Neural cell (in vitro differentiated cells): ENCODE measurements at regions not wholly inside any gene's neighbourhood (a gene's known extent, or its start where the extent isn't known, plus 50 kb on each side); places are given as distances from the start of the nearest gene placed in this dataset.

Experiments
- H2AFZ ChIP-seq: fragments of 200-600, 300-800 bp; sonication (generic), shearing (Covaris generic); 2 replicates; pipeline ENCODE4 v1.6.0; 2014; ENCODE audit warnings: low read depth, mild to moderate bottlenecking, antibody characterized with exemption, low read length, moderate library complexity
- H3F3A ChIP-seq: fragments of 200-600 bp; shearing (Covaris generic); 2 replicates; pipeline ENCODE4 v1.6.1; 2016; ENCODE audit warnings: mild to moderate bottlenecking, moderate library complexity, mixed read lengths, antibody characterized with exemption, low read length; ENCODE audit not compliant: insufficient read depth, poor library complexity, severe bottlenecking
- H3K27ac ChIP-seq: fragments of 200-600, 300-800 bp; sonication (generic), shearing (Covaris generic); 2 replicates; pipeline ENCODE4 v1.5.1; 2014; ENCODE audit warnings: mild to moderate bottlenecking, low read length, moderate library complexity
- H3K27me3 ChIP-seq: fragments of 300-800, 200-600 bp; sonication (generic), shearing (Covaris generic); 2 replicates; pipeline ENCODE4 v1.6.0; 2014; ENCODE audit warnings: mild to moderate bottlenecking, low read depth, low read length, moderate library complexity; ENCODE audit not compliant: insufficient read depth
- H3K36me3 ChIP-seq: fragments of 300-800, 200-600 bp; sonication (generic), shearing (Covaris generic); 2 replicates; pipeline ENCODE4 v1.5.1; 2014; ENCODE audit warnings: mild to moderate bottlenecking, antibody characterized with exemption, low read length, moderate library complexity; ENCODE audit not compliant: insufficient read depth
- H3K4me2 ChIP-seq: fragments of 300-800, 200-600 bp; sonication (generic), shearing (Covaris generic); 2 replicates; pipeline ENCODE4 v1.6.0; 2014; ENCODE audit warnings: mild to moderate bottlenecking, low read length
- H3K4me3 ChIP-seq: fragments of 300-800, 200-600 bp; sonication (generic), shearing (Covaris generic); 2 replicates; pipeline ENCODE4 v1.5.1; 2014; ENCODE audit warnings: mild to moderate bottlenecking, low read length, moderate library complexity
- H3K79me2 ChIP-seq: fragments of 200-600 bp; shearing (Covaris generic); replicated peaks from 2 replicates; pipeline ENCODE4 v1.6.0; 2014; ENCODE audit warnings: mild to moderate bottlenecking, low read length, moderate library complexity; ENCODE audit not compliant: insufficient read depth
- H3K9ac ChIP-seq: fragments of 300-800, 200-600 bp; sonication (generic), shearing (Covaris generic); 2 replicates; pipeline ENCODE4 v1.6.1; 2016; ENCODE audit warnings: mild to moderate bottlenecking, low read length, mixed read lengths
- H3K9me2 ChIP-seq: fragments of 200-600 bp; shearing (Covaris generic); 2 replicates; pipeline ENCODE4 v1.6.1; 2016; ENCODE audit warnings: mild to moderate bottlenecking, low read length, mixed read lengths; ENCODE audit not compliant: insufficient read depth
- H3K9me3 ChIP-seq: fragments of 200-600, 300-800 bp; sonication (generic), shearing (Covaris generic); 2 replicates; pipeline ENCODE4 v1.6.1; 2016; ENCODE audit warnings: mild to moderate bottlenecking, mixed run types, low read length, moderate library complexity, mixed read lengths
- H4K20me1 ChIP-seq: fragments of 200-600 bp; shearing (Covaris generic); 2 replicates; pipeline ENCODE4 v1.6.1; 2016; ENCODE audit warnings: mild to moderate bottlenecking, mixed run types; ENCODE audit not compliant: insufficient read depth
- CTCF ChIP-seq: fragments of 450-650 bp; IDR thresholded peaks from 2 replicates; pipeline ENCODE4 v1.5.1; 2014; ENCODE audit warnings: antibody characterized with exemption, mild to moderate bottlenecking, moderate library complexity; ENCODE audit not compliant: poor library complexity, severe bottlenecking
- EP300 ChIP-seq: fragments of 450-650 bp; conservative IDR thresholded peaks from 2 replicates; pipeline ENCODE4 v1.6.1; 2014; ENCODE audit warnings: antibody characterized with exemption, mild to moderate bottlenecking, moderate library complexity; ENCODE audit not compliant: poor library complexity, severe bottlenecking
- EZH2 ChIP-seq: fragments of 200-600, 300-800 bp; shearing (Covaris generic), sonication (generic); IDR thresholded peaks from 2 replicates; pipeline ENCODE4 v1.6.1; 2014; ENCODE audit warnings: antibody characterized with exemption, low read length, borderline replicate concordance, mild to moderate bottlenecking; ENCODE audit not compliant: insufficient read depth, poor library complexity, severe bottlenecking
- MXI1 ChIP-seq: fragments of 450-650 bp; conservative IDR thresholded peaks from 2 replicates; pipeline ENCODE4 v1.6.1; 2014; ENCODE audit warnings: antibody characterized with exemption, mild to moderate bottlenecking; ENCODE audit not compliant: poor library complexity, severe bottlenecking
- POLR2AphosphoS5 ChIP-seq: IDR thresholded peaks from 2 replicates; pipeline ENCODE4 v1.6.1; 2012
- RAD21 ChIP-seq: fragments of 450-650 bp; conservative IDR thresholded peaks from 2 replicates; pipeline ENCODE4 v1.6.1; 2014; ENCODE audit warnings: antibody characterized with exemption, mild to moderate bottlenecking, moderate library complexity
- SMC3 ChIP-seq: fragments of 450-650 bp; conservative IDR thresholded peaks from 2 replicates; pipeline ENCODE4 v1.6.1; 2014; ENCODE audit warnings: antibody characterized with exemption, mild to moderate bottlenecking, moderate library complexity; ENCODE audit not compliant: poor library complexity
- TAF1 ChIP-seq: IDR thresholded peaks from 2 replicates; pipeline ENCODE4 v1.6.1; 2012; ENCODE audit warnings: low read depth
- TF ChIP-seq, protein P1 (sequence below): IDR thresholded peaks from 2 replicates; pipeline ENCODE4 v1.6.1; 2012; ENCODE audit warnings: borderline replicate concordance

- Histone ChIP-seq H3K27ac (no peak overlapping the region), H3K9ac (no peak overlapping the region), H3K9me2 (no peaks in the 10 kb centered on the region), H3K27me3 (no peaks in the 10 kb centered on the region), H3K79me2 (no peaks in the 10 kb centered on the region), H3K36me3 (no peaks in the 10 kb centered on the region), H3K4me2 (no peak overlapping the region), H3K4me3 (no peak overlapping the region), H2AFZ (no peak overlapping the region), H3F3A (no peaks in the 10 kb centered on the region), H4K20me1 (no peaks in the 10 kb centered on the region), H3K9me3 (no peaks in the 10 kb centered on the region)
- TF ChIP-seq CTCF (no peak), EZH2 (no peak), POLR2AphosphoS5 (no peak), TAF1 (no peak), RAD21 (no peak), MXI1 (no peak), EP300 (no peak), SMC3 (no peak)
- TF ChIP-seq, protein P1, sequence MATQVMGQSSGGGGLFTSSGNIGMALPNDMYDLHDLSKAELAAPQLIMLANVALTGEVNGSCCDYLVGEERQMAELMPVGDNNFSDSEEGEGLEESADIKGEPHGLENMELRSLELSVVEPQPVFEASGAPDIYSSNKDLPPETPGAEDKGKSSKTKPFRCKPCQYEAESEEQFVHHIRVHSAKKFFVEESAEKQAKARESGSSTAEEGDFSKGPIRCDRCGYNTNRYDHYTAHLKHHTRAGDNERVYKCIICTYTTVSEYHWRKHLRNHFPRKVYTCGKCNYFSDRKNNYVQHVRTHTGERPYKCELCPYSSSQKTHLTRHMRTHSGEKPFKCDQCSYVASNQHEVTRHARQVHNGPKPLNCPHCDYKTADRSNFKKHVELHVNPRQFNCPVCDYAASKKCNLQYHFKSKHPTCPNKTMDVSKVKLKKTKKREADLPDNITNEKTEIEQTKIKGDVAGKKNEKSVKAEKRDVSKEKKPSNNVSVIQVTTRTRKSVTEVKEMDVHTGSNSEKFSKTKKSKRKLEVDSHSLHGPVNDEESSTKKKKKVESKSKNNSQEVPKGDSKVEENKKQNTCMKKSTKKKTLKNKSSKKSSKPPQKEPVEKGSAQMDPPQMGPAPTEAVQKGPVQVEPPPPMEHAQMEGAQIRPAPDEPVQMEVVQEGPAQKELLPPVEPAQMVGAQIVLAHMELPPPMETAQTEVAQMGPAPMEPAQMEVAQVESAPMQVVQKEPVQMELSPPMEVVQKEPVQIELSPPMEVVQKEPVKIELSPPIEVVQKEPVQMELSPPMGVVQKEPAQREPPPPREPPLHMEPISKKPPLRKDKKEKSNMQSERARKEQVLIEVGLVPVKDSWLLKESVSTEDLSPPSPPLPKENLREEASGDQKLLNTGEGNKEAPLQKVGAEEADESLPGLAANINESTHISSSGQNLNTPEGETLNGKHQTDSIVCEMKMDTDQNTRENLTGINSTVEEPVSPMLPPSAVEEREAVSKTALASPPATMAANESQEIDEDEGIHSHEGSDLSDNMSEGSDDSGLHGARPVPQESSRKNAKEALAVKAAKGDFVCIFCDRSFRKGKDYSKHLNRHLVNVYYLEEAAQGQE: no peak
These were observed 225.3 kb upstream of the PITRM1 start for GRCh38 chr10:3397846-3398245.

- Histone ChIP-seq H2AFZ (no peak overlapping the region), H3K9ac (no peak overlapping the region), H3K4me3 (no peak overlapping the region), H4K20me1 (no peaks in the 10 kb centered on the region), H3K9me3 (no peaks in the 10 kb centered on the region), H3F3A (no peaks in the 10 kb centered on the region), H3K9me2 (no peaks in the 10 kb centered on the region), H3K4me2 (no peak overlapping the region), H3K27me3 (no peaks in the 10 kb centered on the region), H3K27ac (no peak overlapping the region), H3K36me3 (no peaks in the 10 kb centered on the region), H3K79me2 (no peaks in the 10 kb centered on the region)
- TF ChIP-seq CTCF (no peak), MXI1 (no peak), RAD21 (no peak), TAF1 (no peak), EZH2 (no peak), SMC3 (no peak), POLR2AphosphoS5 (no peak), EP300 (no peak)
- TF ChIP-seq, protein P1: no peak
These were observed 224.6 kb upstream of the PITRM1 start for GRCh38 chr10:3397231-3397630.
